PC-9 (cell line): ENCODE measurements at regions not wholly inside any gene's neighbourhood (a gene's known extent, or its start where the extent isn't known, plus 50 kb on each side); places are given as distances from the start of the nearest gene placed in this dataset.

ENCODE experiments used
- EZH2 ChIP-seq: fragments of 200-600 bp; sonication (generic); IDR thresholded peaks from 2 replicates; pipeline ENCODE4 v1.8.0; 2017; ENCODE audit warnings: antibody characterized with exemption, low read depth
- TF ChIP-seq, protein P1 (sequence below): fragments of 200-600 bp; sonication (generic); conservative IDR thresholded peaks from 2 replicates; pipeline ENCODE4 v1.6.1; 2017; ENCODE audit warnings: mixed run types, antibody characterized with exemption, mild to moderate bottlenecking, moderate library complexity

DNA sequence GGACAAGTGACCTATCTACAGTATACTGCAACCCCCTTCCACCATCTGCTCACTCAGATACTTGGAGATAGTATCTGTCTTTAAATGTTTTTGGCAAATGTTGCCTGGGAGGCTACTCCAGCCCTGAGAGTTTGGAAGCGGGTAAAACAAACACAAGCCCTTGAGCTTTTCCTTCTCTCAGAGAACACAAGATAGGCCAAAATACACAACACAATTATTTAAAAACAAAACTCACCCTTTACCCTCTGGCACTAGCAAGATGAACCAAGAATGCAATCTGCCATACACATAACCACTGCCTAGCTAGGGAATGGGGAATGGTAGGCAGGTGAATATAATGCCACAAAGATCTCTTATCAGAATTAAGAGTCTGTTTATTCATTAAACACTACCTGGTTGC lies 324.7 kb upstream of the FAM47C start:
- TF ChIP-seq, protein P1, sequence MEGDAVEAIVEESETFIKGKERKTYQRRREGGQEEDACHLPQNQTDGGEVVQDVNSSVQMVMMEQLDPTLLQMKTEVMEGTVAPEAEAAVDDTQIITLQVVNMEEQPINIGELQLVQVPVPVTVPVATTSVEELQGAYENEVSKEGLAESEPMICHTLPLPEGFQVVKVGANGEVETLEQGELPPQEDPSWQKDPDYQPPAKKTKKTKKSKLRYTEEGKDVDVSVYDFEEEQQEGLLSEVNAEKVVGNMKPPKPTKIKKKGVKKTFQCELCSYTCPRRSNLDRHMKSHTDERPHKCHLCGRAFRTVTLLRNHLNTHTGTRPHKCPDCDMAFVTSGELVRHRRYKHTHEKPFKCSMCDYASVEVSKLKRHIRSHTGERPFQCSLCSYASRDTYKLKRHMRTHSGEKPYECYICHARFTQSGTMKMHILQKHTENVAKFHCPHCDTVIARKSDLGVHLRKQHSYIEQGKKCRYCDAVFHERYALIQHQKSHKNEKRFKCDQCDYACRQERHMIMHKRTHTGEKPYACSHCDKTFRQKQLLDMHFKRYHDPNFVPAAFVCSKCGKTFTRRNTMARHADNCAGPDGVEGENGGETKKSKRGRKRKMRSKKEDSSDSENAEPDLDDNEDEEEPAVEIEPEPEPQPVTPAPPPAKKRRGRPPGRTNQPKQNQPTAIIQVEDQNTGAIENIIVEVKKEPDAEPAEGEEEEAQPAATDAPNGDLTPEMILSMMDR = no peak
- TF ChIP-seq EZH2 = no peak
